ENCODE measurements at regions not wholly inside any gene's neighbourhood (a gene's known extent, or its start where the extent isn't known, plus 50 kb on each side); places are given as distances from the start of the nearest gene placed in this dataset.

DNA sequence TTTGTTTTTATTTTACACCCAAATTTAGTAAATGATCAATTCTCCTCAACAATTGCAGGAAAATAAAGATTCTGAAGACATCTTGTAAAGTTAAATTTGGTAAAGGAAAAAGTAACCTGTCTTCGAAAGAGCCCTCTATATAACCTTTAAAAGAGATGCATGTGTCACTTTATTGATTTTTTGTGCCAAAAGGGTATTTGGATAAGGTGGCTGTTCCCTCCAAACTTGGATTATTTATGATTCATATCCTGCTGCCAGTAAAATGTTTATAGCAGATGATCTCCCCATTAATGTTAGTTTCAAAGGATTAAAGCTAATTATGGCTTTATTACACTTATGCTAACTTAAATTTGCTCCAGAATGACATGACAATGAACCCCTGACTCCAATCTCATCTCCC, 98.8 kb downstream of the DUSP6 start:
- Histone ChIP-seq H3K9me3 (no peaks in the 10 kb centered on the region), H3K27me3 (no peaks in the 10 kb centered on the region), H3K36me3 (no peaks in the 10 kb centered on the region), H3K4me1 (ENCODE audit: insufficient read depth) (no peaks in the 10 kb centered on the region), H3K4me3 (no peak overlapping the region), H3K27ac (no peak overlapping the region)
- TF ChIP-seq EP300 (IDR thresholded peaks at IDR 0.05) (no peak), POLR2A (IDR thresholded peaks at IDR 0.05) (no peak)
- TF ChIP-seq, protein P1, sequence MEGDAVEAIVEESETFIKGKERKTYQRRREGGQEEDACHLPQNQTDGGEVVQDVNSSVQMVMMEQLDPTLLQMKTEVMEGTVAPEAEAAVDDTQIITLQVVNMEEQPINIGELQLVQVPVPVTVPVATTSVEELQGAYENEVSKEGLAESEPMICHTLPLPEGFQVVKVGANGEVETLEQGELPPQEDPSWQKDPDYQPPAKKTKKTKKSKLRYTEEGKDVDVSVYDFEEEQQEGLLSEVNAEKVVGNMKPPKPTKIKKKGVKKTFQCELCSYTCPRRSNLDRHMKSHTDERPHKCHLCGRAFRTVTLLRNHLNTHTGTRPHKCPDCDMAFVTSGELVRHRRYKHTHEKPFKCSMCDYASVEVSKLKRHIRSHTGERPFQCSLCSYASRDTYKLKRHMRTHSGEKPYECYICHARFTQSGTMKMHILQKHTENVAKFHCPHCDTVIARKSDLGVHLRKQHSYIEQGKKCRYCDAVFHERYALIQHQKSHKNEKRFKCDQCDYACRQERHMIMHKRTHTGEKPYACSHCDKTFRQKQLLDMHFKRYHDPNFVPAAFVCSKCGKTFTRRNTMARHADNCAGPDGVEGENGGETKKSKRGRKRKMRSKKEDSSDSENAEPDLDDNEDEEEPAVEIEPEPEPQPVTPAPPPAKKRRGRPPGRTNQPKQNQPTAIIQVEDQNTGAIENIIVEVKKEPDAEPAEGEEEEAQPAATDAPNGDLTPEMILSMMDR (IDR thresholded peaks at IDR 0.05): no peak
- DNase-seq: no peak
- 88 to 99% (median 98%) methylated on average over 1 of the region's 1 CpG for WGBS, 3 donors
- intact Hi-C loops (cut with DNase I): no loop called here

DNA sequence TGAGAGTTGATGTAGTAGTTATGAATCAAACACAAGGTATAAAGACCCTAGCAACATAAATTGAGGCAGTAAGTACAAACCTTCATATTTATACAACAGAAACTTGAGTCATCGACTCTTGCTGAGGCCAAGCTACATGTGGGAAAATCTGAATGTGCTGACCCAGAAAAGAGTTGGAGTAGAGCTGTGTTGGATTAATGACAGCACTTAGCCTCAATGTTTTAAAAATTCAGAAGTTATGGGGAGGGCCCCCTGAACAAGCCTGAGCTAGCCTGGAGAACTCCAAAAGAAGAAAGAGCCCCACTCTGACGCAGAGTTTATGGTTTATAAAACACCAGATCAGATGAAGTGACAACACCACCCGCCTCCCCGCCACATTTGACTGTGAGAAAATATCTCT, 100.0 kb downstream of the DUSP6 start:
- Histone ChIP-seq H3K4me1 (ENCODE audit: insufficient read depth) (no peaks in the 10 kb centered on the region), H3K27ac (no peak overlapping the region)
- 78 to 86% (median 81%) methylated on average over 4 of the region's 4 CpGs for WGBS, 3 donors

DNA sequence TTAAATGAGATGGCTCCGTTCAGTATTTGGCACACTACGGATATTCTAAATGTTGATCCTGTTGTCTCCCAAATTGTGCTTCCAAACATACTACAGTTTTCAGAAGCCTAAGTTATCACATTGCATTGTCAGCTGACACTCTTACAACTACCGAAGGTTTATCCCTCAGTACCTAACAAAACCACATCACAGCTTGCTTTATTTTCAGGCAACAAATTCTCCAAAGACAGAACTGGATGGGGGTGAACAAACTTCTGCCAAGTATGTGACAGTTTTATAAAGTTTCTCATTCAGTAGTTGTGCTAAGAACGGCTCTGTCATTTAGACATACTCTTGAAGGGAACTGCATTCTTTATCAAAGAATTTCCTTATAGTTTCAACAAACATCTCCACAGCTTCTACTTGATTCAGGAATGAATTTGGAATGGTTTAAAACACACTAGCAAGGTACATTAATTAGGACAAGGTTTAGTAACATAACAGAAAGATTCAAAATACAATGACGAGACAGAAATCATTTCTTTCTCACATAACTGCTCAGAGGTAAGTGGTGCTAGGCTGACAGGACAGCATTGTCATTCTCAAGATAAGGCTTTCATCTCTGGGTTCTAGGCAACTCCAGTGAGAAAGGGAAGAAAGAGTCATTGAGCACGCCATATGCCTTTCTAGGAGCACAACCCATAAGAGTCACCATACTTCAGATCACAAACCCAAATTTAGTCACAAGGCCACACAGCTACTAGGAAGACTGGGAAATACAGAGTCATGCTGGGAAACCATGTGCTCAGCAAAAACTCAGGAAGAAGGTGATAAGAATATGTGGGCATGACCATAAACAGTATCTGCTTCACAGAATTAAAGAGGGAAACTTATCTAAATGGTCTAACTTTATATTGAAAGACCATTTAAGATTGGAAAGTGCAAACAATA, 100.7 kb downstream of the DUSP6 start:
- Histone ChIP-seq H3K9me3 (no peaks in the 10 kb centered on the region), H3K27ac (no peak overlapping the region), H3K27me3 (no peaks in the 10 kb centered on the region), H3K36me3 (no peaks in the 10 kb centered on the region), H3K4me1 (ENCODE audit: insufficient read depth) (no peaks in the 10 kb centered on the region), H3K4me3 (no peak overlapping the region)
- intact Hi-C loops (cut with DNase I): no loop called here
- DNase-seq: no peak
- TF ChIP-seq, protein P1 (IDR thresholded peaks at IDR 0.05): no peak
- no peak for TF ChIP-seq EP300 (IDR thresholded peaks at IDR 0.05)
- no peak for TF ChIP-seq POLR2A (IDR thresholded peaks at IDR 0.05)
- WGBS, 3 donors: 66 to 72% (median 68%) methylated on average over 6 of the region's 6 CpGs

More for the DNA sequence above, 100.0 kb downstream of the DUSP6 start:
- TF ChIP-seq POLR2A (IDR thresholded peaks at IDR 0.05) (no peak), EP300 (IDR thresholded peaks at IDR 0.05) (no peak)
- TF ChIP-seq, protein P1 (IDR thresholded peaks at IDR 0.05): no peak
- intact Hi-C loops (cut with DNase I): no loop called here
- DNase-seq: no peak
- Histone ChIP-seq H3K4me3 (no peak overlapping the region), H3K9me3 (no peaks in the 10 kb centered on the region), H3K36me3 (no peaks in the 10 kb centered on the region), H3K27me3 (no peaks in the 10 kb centered on the region)

DNA sequence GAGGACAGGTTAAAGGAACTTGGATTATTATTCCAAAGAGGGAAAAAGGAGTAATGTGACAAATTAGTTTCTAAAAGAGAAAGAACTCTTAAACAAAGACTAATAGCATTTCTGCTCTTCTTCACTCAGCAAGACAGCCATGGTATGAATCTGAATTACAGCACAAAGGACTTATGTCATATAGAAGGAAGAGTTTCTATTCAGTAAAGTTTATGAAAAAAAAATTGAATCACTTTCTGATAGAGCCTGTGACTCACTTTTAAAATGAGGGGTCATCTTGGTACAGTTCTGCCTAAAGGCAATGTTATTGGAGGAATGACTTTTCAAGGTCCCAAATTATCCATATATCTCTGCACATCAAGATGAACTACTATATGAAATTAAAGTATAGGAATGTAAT, 101.7 kb downstream of the DUSP6 start:
- Histone ChIP-seq H3K9me3 (no peaks in the 10 kb centered on the region), H3K4me1 (ENCODE audit: insufficient read depth) (no peaks in the 10 kb centered on the region), H3K27ac (no peak overlapping the region), H3K36me3 (no peaks in the 10 kb centered on the region), H3K4me3 (no peak overlapping the region), H3K27me3 (no peaks in the 10 kb centered on the region)
- no peak for DNase-seq
- intact Hi-C loops (cut with DNase I): no loop called here
- TF ChIP-seq POLR2A (IDR thresholded peaks at IDR 0.05) (no peak), EP300 (IDR thresholded peaks at IDR 0.05) (no peak)
- TF ChIP-seq, protein P1 (IDR thresholded peaks at IDR 0.05): no peak

All from ovary (tissue), 7 donors.